ENCODE measurements at regions not wholly inside any gene's neighbourhood (a gene's known extent, or its start where the extent isn't known, plus 50 kb on each side); places are given as distances from the start of the nearest gene placed in this dataset.

DNA sequence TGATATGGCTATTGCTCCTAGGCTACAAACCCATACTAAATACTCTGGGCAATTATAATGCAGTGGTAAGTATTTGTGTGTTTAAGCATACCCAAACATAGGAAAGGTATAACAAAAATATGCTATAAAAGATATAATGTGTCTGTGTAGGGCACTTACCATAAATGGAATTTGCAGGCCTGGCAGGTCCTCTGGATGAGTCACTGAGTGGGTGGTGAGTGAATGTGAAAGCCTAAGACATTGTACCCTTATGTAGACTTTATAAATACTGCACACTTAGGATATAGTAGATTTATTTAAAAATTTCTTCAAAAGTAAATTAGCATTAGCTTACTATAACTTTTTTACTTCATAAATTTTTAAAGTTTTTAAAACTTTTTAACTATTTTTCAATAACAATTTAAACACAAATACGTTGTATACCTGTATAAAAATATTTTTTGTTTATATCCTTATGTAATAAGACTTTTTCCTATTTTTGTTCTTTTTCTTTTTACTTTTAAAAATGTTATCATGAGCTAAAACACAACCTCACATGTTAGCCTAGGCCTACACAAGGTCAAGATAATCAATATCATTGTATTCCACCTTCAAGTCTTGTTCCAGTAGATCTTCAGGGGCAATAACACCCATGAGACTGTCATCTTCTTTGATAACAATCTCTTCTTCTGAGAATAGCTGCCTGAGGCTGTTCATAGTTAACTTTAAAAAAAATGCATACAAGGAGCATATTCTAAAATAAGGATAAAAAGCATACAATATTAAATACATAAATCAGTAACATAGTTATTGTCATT, 306.3 kb upstream of the RGS18 start:
- Histone ChIP-seq H3K36me3 (replicated peaks in 1 of 2; ENCODE audit: control insufficient read depth in 2 of 2, insufficient read depth in 2 of 2, low read length in 2 of 2) (no peaks in the 10 kb centered on the region), H3K4me1 (ENCODE audit: control insufficient read depth in 2 of 2, insufficient read depth in 1 of 2, low read depth in 1 of 2, low read length in 2 of 2) (no peaks in the 10 kb centered on the region), H3K18ac (ENCODE audit: low read length) (no peak overlapping the region), H4K91ac (ENCODE audit: low read depth, low read length, poor library complexity) (no peak overlapping the region), H3K4ac (ENCODE audit: low read length) (no peak overlapping the region), H3K27me3 (ENCODE audit: control insufficient read depth in 3 of 3, insufficient read depth in 3 of 3, low read depth in 1 of 3, low read length in 3 of 3) (no peaks in the 10 kb centered on the region), H3K9me3 (replicated peaks in 1 of 2; ENCODE audit: control insufficient read depth in 2 of 2, insufficient read depth in 1 of 2, low read depth in 1 of 2, low read length in 2 of 2) (no peaks in the 10 kb centered on the region), H2AFZ (ENCODE audit: low read length) (no peak overlapping the region), H2AK5ac (ENCODE audit: low read depth, low read length) (no peak overlapping the region), H3K4me3 (ENCODE audit: low read length in 2 of 2) (no peak overlapping the region), H3K23ac (ENCODE audit: low read depth, low read length, poor library complexity) (no peak overlapping the region), H2BK15ac (ENCODE audit: low read length) (no peak overlapping the region), H2BK12ac (ENCODE audit: low read length) (no peak overlapping the region), H3K14ac (ENCODE audit: low read length) (no peak overlapping the region), H2BK5ac (ENCODE audit: low read length) (no peak overlapping the region), H3K79me1 (ENCODE audit: low read depth, low read length) (no peaks in the 10 kb centered on the region), H3K4me2 (ENCODE audit: insufficient read depth, low read length, poor library complexity, severe bottlenecking) (no peak overlapping the region), H4K8ac (ENCODE audit: low read depth, low read length) (no peak overlapping the region), H3K9ac (ENCODE audit: low read depth, low read length, poor library complexity) (no peak overlapping the region), H2BK120ac (ENCODE audit: low read depth, low read length) (no peak overlapping the region), H3K27ac (replicated peaks; ENCODE audit: low read length) (no peak overlapping the region)
- WGBS, 2 donors (ENCODE audit: extremely low coverage in 2 of 2, insufficient read length in 2 of 2, insufficient replicate concordance in 1 of 2): no CpG with 5 or more reads among the region's 1 CpG
- no peak for DNase-seq (ENCODE audit: low spot score)

- no peak overlapping the region for H3K27ac ChIP-seq (replicated peaks; ENCODE audit: low read length)
- H3K14ac ChIP-seq (ENCODE audit: low read length): no peak overlapping the region
- no peaks in the 10 kb centered on the region for H3K36me3 ChIP-seq (replicated peaks in 1 of 2; ENCODE audit: control insufficient read depth in 2 of 2, insufficient read depth in 2 of 2, low read length in 2 of 2)
- H3K27me3 ChIP-seq (ENCODE audit: control insufficient read depth in 3 of 3, insufficient read depth in 3 of 3, low read depth in 1 of 3, low read length in 3 of 3): no peaks in the 10 kb centered on the region
- no CpG with 5 or more reads among the region's 1 CpG for WGBS, 2 donors (ENCODE audit: extremely low coverage in 2 of 2, insufficient read length in 2 of 2, insufficient replicate concordance in 1 of 2)
- H2BK120ac ChIP-seq (ENCODE audit: low read depth, low read length): no peak overlapping the region
- no peaks in the 10 kb centered on the region for H3K79me1 ChIP-seq (ENCODE audit: low read depth, low read length)
- H3K23ac ChIP-seq (ENCODE audit: low read depth, low read length, poor library complexity): no peak overlapping the region
- no peak overlapping the region for H4K91ac ChIP-seq (ENCODE audit: low read depth, low read length, poor library complexity)
- no peak overlapping the region for H3K9ac ChIP-seq (ENCODE audit: low read depth, low read length, poor library complexity)
- H3K4me3 ChIP-seq (ENCODE audit: low read length in 2 of 2): no peak overlapping the region
- no peak overlapping the region for H3K4ac ChIP-seq (ENCODE audit: low read length)
- no peak overlapping the region for H2BK15ac ChIP-seq (ENCODE audit: low read length)
- no peak overlapping the region for H2BK5ac ChIP-seq (ENCODE audit: low read length)
- H3K18ac ChIP-seq (ENCODE audit: low read length): no peak overlapping the region
- no peak overlapping the region for H2AFZ ChIP-seq (ENCODE audit: low read length)
- H2AK5ac ChIP-seq (ENCODE audit: low read depth, low read length): no peak overlapping the region
- H3K9me3 ChIP-seq (replicated peaks in 1 of 2; ENCODE audit: control insufficient read depth in 2 of 2, insufficient read depth in 1 of 2, low read depth in 1 of 2, low read length in 2 of 2): no peaks in the 10 kb centered on the region
- no peak overlapping the region for H4K8ac ChIP-seq (ENCODE audit: low read depth, low read length)
- H3K4me2 ChIP-seq (ENCODE audit: insufficient read depth, low read length, poor library complexity, severe bottlenecking): no peak overlapping the region
- H3K4me1 ChIP-seq (ENCODE audit: control insufficient read depth in 2 of 2, insufficient read depth in 1 of 2, low read depth in 1 of 2, low read length in 2 of 2): no peaks in the 10 kb centered on the region
- no peak overlapping the region for H2BK12ac ChIP-seq (ENCODE audit: low read length)
- DNase-seq (ENCODE audit: low spot score): no peak
These were observed 305.4 kb upstream of the RGS18 start for GRCh38 chr1:191852907-191853306.

DNA sequence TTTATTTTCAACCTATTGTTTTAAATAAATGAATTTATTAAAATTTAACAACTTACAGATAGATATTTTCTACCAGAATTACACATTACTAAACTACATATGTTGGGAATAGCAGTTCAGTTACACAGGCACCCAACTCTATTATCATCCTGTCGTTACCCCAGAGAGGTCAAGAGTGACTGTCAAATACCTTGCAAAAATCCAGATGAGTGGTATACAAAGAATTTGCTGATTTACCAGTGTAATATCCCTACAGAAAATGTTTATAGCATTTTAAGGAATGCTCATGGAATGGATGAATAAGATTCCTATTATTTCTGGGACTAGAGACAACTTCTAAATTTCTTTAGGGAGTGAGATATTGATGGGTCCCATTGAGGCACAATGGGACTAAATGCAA, 300.7 kb upstream of the RGS18 start:
- H3K14ac ChIP-seq (ENCODE audit: low read length): no peak overlapping the region
- H3K18ac ChIP-seq (ENCODE audit: low read length): no peak overlapping the region
- no peak overlapping the region for H3K4me2 ChIP-seq (ENCODE audit: insufficient read depth, low read length, poor library complexity, severe bottlenecking)
- H4K91ac ChIP-seq (ENCODE audit: low read depth, low read length, poor library complexity): no peak overlapping the region
- DNase-seq (ENCODE audit: low spot score): no peak
- H4K8ac ChIP-seq (ENCODE audit: low read depth, low read length): no peak overlapping the region
- no peak overlapping the region for H2AK5ac ChIP-seq (ENCODE audit: low read depth, low read length)
- H3K4me3 ChIP-seq (ENCODE audit: low read length in 2 of 2): no peak overlapping the region
- H2BK15ac ChIP-seq (ENCODE audit: low read length): no peak overlapping the region
- H3K9me3 ChIP-seq (replicated peaks in 1 of 2; ENCODE audit: control insufficient read depth in 2 of 2, insufficient read depth in 1 of 2, low read depth in 1 of 2, low read length in 2 of 2): no peaks in the 10 kb centered on the region
- H3K36me3 ChIP-seq (replicated peaks in 1 of 2; ENCODE audit: control insufficient read depth in 2 of 2, insufficient read depth in 2 of 2, low read length in 2 of 2): no peaks in the 10 kb centered on the region
- H3K27me3 ChIP-seq (ENCODE audit: control insufficient read depth in 3 of 3, insufficient read depth in 3 of 3, low read depth in 1 of 3, low read length in 3 of 3): no peaks in the 10 kb centered on the region
- H3K27ac ChIP-seq (replicated peaks; ENCODE audit: low read length): no peak overlapping the region
- WGBS, 2 donors (ENCODE audit: extremely low coverage in 2 of 2, insufficient read length in 2 of 2, insufficient replicate concordance in 1 of 2): no CpG with 5 or more reads among the region's 1 CpG
- no peak overlapping the region for H2BK5ac ChIP-seq (ENCODE audit: low read length)
- H3K4ac ChIP-seq (ENCODE audit: low read length): no peak overlapping the region
- no peak overlapping the region for H3K9ac ChIP-seq (ENCODE audit: low read depth, low read length, poor library complexity)
- H2AFZ ChIP-seq (ENCODE audit: low read length): no peak overlapping the region
- no peak overlapping the region for H3K23ac ChIP-seq (ENCODE audit: low read depth, low read length, poor library complexity)
- H2BK120ac ChIP-seq (ENCODE audit: low read depth, low read length): no peak overlapping the region
- no peak overlapping the region for H2BK12ac ChIP-seq (ENCODE audit: low read length)
- H3K79me1 ChIP-seq (ENCODE audit: low read depth, low read length): no peaks in the 10 kb centered on the region
- H3K4me1 ChIP-seq (ENCODE audit: control insufficient read depth in 2 of 2, insufficient read depth in 1 of 2, low read depth in 1 of 2, low read length in 2 of 2): no peaks in the 10 kb centered on the region

DNA sequence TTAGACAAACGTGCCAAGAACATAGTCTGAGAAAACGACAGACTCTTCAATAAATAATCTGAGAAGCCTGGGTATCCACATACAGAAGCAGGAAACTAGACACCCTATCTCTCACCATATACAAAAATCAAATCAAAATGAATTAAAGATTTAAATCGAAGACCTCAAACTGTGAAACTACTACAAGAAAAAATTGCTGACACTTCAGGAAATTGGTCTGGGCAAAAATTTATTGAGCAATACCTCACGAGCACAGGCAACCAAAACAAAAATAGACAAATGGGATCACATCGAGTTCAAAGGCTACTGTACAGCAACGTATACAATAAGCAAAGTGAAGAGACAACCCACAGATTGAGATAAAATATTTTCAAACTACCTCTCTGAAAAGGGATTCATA, 292.8 kb upstream of the RGS18 start:
- no peak overlapping the region for H2AFZ ChIP-seq (ENCODE audit: low read length)
- H3K27ac ChIP-seq (replicated peaks; ENCODE audit: low read length): no peak overlapping the region
- no peaks in the 10 kb centered on the region for H3K27me3 ChIP-seq (ENCODE audit: control insufficient read depth in 3 of 3, insufficient read depth in 3 of 3, low read depth in 1 of 3, low read length in 3 of 3)
- no peak overlapping the region for H3K9ac ChIP-seq (ENCODE audit: low read depth, low read length, poor library complexity)
- H3K4me1 ChIP-seq (ENCODE audit: control insufficient read depth in 2 of 2, insufficient read depth in 1 of 2, low read depth in 1 of 2, low read length in 2 of 2): peaks cover 0 to 2% of the 10 kb centered on the region in 2 donors
- no peak overlapping the region for H2BK12ac ChIP-seq (ENCODE audit: low read length)
- no peak overlapping the region for H3K4ac ChIP-seq (ENCODE audit: low read length)
- H4K91ac ChIP-seq (ENCODE audit: low read depth, low read length, poor library complexity): no peak overlapping the region
- H4K8ac ChIP-seq (ENCODE audit: low read depth, low read length): no peak overlapping the region
- DNase-seq (ENCODE audit: low spot score): no peak
- no peak overlapping the region for H2BK5ac ChIP-seq (ENCODE audit: low read length)
- H3K4me2 ChIP-seq (ENCODE audit: insufficient read depth, low read length, poor library complexity, severe bottlenecking): no peak overlapping the region
- no peaks in the 10 kb centered on the region for H3K79me1 ChIP-seq (ENCODE audit: low read depth, low read length)
- H3K36me3 ChIP-seq (replicated peaks in 1 of 2; ENCODE audit: control insufficient read depth in 2 of 2, insufficient read depth in 2 of 2, low read length in 2 of 2): no peaks in the 10 kb centered on the region
- no peak overlapping the region for H3K18ac ChIP-seq (ENCODE audit: low read length)
- no peak overlapping the region for H3K23ac ChIP-seq (ENCODE audit: low read depth, low read length, poor library complexity)
- H3K9me3 ChIP-seq (replicated peaks in 1 of 2; ENCODE audit: control insufficient read depth in 2 of 2, insufficient read depth in 1 of 2, low read depth in 1 of 2, low read length in 2 of 2): no peaks in the 10 kb centered on the region
- no peak overlapping the region for H2BK120ac ChIP-seq (ENCODE audit: low read depth, low read length)
- no CpG with 5 or more reads among the region's 6 CpGs for WGBS, 2 donors (ENCODE audit: extremely low coverage in 2 of 2, insufficient read length in 2 of 2, insufficient replicate concordance in 1 of 2)
- no peak overlapping the region for H3K4me3 ChIP-seq (ENCODE audit: low read length in 2 of 2)
- H2BK15ac ChIP-seq (ENCODE audit: low read length): no peak overlapping the region
- H3K14ac ChIP-seq (ENCODE audit: low read length): no peak overlapping the region
- no peak overlapping the region for H2AK5ac ChIP-seq (ENCODE audit: low read depth, low read length)

Data from neuronal stem cell (in vitro differentiated cells).